ENCODE measurements at regions not wholly inside any gene's neighbourhood (a gene's known extent, or its start where the extent isn't known, plus 50 kb on each side); places are given as distances from the start of the nearest gene placed in this dataset.

GRCh38 chr5:57824047-57824446 is 341.4 kb upstream of the ACTBL2 start:
- TF ChIP-seq CTCF (IDR thresholded peaks at IDR 0.05) (no peak), POLR2A (IDR thresholded peaks at IDR 0.05) (no peak)

All from ovary (tissue), 3 donors.